Mammary epithelial cell (primary cell): ENCODE measurements at regions not wholly inside any gene's neighbourhood (a gene's known extent, or its start where the extent isn't known, plus 50 kb on each side); places are given as distances from the start of the nearest gene placed in this dataset.

ENCODE experiments used
- EZH2 ChIP-seq: IDR thresholded peaks from 2 replicates; pipeline ENCODE4 v1.6.1; 2012; ENCODE audit warnings: low read length, inconsistent platforms, borderline replicate concordance
- TF ChIP-seq, protein P1 (sequence below), 2 donors: IDR thresholded peaks in 1 of 2; conservative IDR thresholded peaks in 1 of 2; 2 replicates each; pipeline ENCODE4 v1.5.1; 2011 to 2012; ENCODE audit warnings: inconsistent platforms in 2 of 2, low read length in 2 of 2, mild to moderate bottlenecking in 2 of 2, control low read depth in 1 of 2, low read depth in 1 of 2; ENCODE audit not compliant: insufficient read depth in 1 of 2; ENCODE audit errors: extremely low read depth in 1 of 2

DNA sequence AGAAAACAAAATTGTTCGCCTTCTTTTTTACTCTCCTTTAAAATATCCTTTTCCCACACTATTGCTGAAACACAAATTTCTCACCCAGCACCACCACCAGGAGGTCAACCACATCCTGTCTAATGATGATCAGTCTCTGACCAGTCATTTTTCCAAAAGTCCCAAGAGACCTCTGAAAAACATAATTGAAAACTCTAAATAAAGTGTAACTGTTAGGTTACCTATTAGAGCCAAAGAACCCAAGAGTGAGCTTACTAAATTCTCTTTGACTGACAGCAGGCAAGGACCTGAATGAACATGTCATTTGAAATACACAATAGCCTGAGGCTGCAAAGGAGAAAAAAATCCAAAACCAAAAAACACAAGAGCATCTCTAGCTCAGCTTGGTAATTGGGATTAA, 735.4 kb downstream of the CBLN4 start:
- TF ChIP-seq, protein P1, sequence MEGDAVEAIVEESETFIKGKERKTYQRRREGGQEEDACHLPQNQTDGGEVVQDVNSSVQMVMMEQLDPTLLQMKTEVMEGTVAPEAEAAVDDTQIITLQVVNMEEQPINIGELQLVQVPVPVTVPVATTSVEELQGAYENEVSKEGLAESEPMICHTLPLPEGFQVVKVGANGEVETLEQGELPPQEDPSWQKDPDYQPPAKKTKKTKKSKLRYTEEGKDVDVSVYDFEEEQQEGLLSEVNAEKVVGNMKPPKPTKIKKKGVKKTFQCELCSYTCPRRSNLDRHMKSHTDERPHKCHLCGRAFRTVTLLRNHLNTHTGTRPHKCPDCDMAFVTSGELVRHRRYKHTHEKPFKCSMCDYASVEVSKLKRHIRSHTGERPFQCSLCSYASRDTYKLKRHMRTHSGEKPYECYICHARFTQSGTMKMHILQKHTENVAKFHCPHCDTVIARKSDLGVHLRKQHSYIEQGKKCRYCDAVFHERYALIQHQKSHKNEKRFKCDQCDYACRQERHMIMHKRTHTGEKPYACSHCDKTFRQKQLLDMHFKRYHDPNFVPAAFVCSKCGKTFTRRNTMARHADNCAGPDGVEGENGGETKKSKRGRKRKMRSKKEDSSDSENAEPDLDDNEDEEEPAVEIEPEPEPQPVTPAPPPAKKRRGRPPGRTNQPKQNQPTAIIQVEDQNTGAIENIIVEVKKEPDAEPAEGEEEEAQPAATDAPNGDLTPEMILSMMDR (conservative IDR thresholded peaks at IDR 0.05 in 1 of 2, IDR thresholded peaks at IDR 0.05 in 1 of 2; ENCODE audit: extremely low read depth in 1 of 2, insufficient read depth in 1 of 2, low read depth in 1 of 2, low read length in 2 of 2): no peak
- no peak for TF ChIP-seq EZH2
